Peyer's patch (tissue), 4 donors: ENCODE measurements at regions not wholly inside any gene's neighbourhood (a gene's known extent, or its start where the extent isn't known, plus 50 kb on each side); places are given as distances from the start of the nearest gene placed in this dataset.

Experiments used
- CTCF ChIP-seq, 6 experiments: fragments of 450-650 bp in 4 of 6; fragments of 200-600 bp in 2 of 6; sonication (generic) in 1 of 6; IDR thresholded peaks; one replicate each; pipeline ENCODE4 v1.5.1; 2017 to 2019; ENCODE audit warnings: antibody characterized with exemption in 6 of 6, mild to moderate bottlenecking in 3 of 6, moderate library complexity in 1 of 6
- POLR2A ChIP-seq, 2 donors: fragments of 450-650 bp; IDR thresholded peaks; one replicate each; pipeline ENCODE4 v1.5.1; 2017; ENCODE audit warnings: antibody characterized with exemption in 2 of 2, mild to moderate bottlenecking in 2 of 2, moderate library complexity in 2 of 2

GRCh38 chr12:74071182-74071581 lies 466.5 kb upstream of the ATXN7L3B start:
- TF ChIP-seq CTCF (IDR thresholded peaks at IDR 0.05) (no peak), POLR2A (IDR thresholded peaks at IDR 0.05) (no peak)
